ENCODE measurements at regions not wholly inside any gene's neighbourhood (a gene's known extent, or its start where the extent isn't known, plus 50 kb on each side); places are given as distances from the start of the nearest gene placed in this dataset.

DNA sequence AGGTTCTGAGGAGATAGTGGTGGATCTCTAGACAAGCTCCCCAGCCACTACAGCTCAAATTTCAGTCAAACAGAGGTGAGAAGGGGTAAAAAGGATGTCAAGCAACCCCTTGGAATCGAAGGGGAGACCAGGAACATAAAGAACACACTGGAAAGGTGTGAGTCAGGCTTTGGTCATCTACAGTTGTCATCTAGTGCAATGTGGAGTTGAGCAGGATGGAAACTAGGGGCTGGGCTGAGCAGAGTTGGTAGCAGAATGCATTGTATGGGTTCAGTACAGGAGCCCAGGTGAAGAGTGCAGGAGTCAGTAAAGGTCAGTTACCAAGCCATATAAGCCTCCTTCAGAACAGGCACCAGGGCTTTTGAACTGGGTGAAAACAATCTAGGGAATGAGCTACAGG, 52.7 kb upstream of the VAV3 start:
- Histone ChIP-seq H2AFZ (ENCODE audit: low read depth, low read length) (no peak overlapping the region), H3K4me1 (ENCODE audit: insufficient read depth, low read length) (peaks cover 21% of the 10 kb centered on the region), H3K4me2 (ENCODE audit: low read length) (peak overlapping the region; percentile 43), H3K36me3 (ENCODE audit: insufficient read depth, low read length) (no peaks in the 10 kb centered on the region), H3K27me3 (ENCODE audit: insufficient read depth, low read length) (no peaks in the 10 kb centered on the region), H3K9me3 (ENCODE audit: insufficient read depth, low read depth, low read length) (no peaks in the 10 kb centered on the region), H3K79me2 (ENCODE audit: insufficient read depth, low read length) (no peaks in the 10 kb centered on the region), H3K9ac (ENCODE audit: low read length) (no peak overlapping the region), H4K20me1 (ENCODE audit: insufficient read depth, low read length) (peaks cover 2% of the 10 kb centered on the region), H3K27ac (ENCODE audit: low read depth, low read length) (no peak overlapping the region), H3K4me3 (ENCODE audit: insufficient read depth, low read depth, low read length) (no peak overlapping the region)
- Mint-ChIP-seq H3K27ac (ENCODE audit: unreplicated experiment) (no peak overlapping the region), H3K4me1 (ENCODE audit: low read depth, unreplicated experiment) (peaks cover 25% of the 10 kb centered on the region), H3K4me3 (ENCODE audit: unreplicated experiment) (no peak overlapping the region), H3K9me3 (ENCODE audit: unreplicated experiment) (peaks cover 2% of the 10 kb centered on the region), H3K36me3 (ENCODE audit: low read depth, unreplicated experiment) (no peaks in the 10 kb centered on the region), H3K27me3 (ENCODE audit: low read depth, unreplicated experiment) (no peaks in the 10 kb centered on the region)
- no peak for TF ChIP-seq EZH2 (IDR thresholded peaks at IDR 0.05; ENCODE audit: insufficient read depth, low read length)
- TF ChIP-seq, protein P1, sequence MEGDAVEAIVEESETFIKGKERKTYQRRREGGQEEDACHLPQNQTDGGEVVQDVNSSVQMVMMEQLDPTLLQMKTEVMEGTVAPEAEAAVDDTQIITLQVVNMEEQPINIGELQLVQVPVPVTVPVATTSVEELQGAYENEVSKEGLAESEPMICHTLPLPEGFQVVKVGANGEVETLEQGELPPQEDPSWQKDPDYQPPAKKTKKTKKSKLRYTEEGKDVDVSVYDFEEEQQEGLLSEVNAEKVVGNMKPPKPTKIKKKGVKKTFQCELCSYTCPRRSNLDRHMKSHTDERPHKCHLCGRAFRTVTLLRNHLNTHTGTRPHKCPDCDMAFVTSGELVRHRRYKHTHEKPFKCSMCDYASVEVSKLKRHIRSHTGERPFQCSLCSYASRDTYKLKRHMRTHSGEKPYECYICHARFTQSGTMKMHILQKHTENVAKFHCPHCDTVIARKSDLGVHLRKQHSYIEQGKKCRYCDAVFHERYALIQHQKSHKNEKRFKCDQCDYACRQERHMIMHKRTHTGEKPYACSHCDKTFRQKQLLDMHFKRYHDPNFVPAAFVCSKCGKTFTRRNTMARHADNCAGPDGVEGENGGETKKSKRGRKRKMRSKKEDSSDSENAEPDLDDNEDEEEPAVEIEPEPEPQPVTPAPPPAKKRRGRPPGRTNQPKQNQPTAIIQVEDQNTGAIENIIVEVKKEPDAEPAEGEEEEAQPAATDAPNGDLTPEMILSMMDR (IDR thresholded peaks at IDR 0.05; ENCODE audit: insufficient read depth, low read depth, low read length), result no peak
- FAIRE-seq (no peak), DNase-seq (ENCODE audit: low read depth) (peak; percentile 26)

DNA sequence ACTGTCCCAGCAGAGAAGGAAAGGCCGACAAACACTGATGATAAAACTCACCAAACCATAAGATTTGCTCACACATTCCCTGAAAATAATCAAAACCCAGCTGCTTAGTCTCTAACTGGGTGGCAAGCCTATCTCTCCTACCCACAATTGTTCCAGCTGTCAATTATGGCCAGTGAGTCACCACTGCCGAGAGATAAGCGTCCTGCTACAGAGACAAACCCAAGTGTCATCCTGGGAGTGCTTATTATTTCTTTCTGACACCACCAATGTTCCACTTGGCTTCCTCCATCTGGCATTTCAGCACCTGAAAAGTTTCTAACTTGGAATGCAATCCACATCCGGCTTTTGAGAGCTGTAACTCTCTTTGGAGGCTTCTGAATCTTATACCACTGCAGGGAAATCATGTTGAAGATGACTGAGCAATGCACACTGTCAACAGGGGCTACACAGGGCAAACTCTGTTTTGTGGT, 51.5 kb upstream of the VAV3 start:
- DNase-seq (ENCODE audit: low read depth), result peak; percentile 97
- peak; percentile 91 for FAIRE-seq
- Histone ChIP-seq H2AFZ (ENCODE audit: low read depth, low read length) (no peak overlapping the region), H3K4me3 (ENCODE audit: insufficient read depth, low read depth, low read length) (no peak overlapping the region), H3K4me1 (ENCODE audit: insufficient read depth, low read length) (peaks cover 21% of the 10 kb centered on the region), H3K9me3 (ENCODE audit: insufficient read depth, low read depth, low read length) (no peaks in the 10 kb centered on the region), H4K20me1 (ENCODE audit: insufficient read depth, low read length) (peaks cover 2% of the 10 kb centered on the region), H3K27ac (ENCODE audit: low read depth, low read length) (no peak overlapping the region), H3K4me2 (ENCODE audit: low read length) (peak overlapping the region; percentile 63), H3K79me2 (ENCODE audit: insufficient read depth, low read length) (no peaks in the 10 kb centered on the region), H3K36me3 (ENCODE audit: insufficient read depth, low read length) (no peaks in the 10 kb centered on the region), H3K9ac (ENCODE audit: low read length) (no peak overlapping the region), H3K27me3 (ENCODE audit: insufficient read depth, low read length) (no peaks in the 10 kb centered on the region)
- Mint-ChIP-seq H3K4me3 (ENCODE audit: unreplicated experiment) (no peak overlapping the region), H3K4me1 (ENCODE audit: low read depth, unreplicated experiment) (peaks cover 27% of the 10 kb centered on the region), H3K27ac (ENCODE audit: unreplicated experiment) (peak overlapping the region; percentile 71), H3K27me3 (ENCODE audit: low read depth, unreplicated experiment) (no peaks in the 10 kb centered on the region), H3K9me3 (ENCODE audit: unreplicated experiment) (peaks cover 2% of the 10 kb centered on the region), H3K36me3 (ENCODE audit: low read depth, unreplicated experiment) (no peaks in the 10 kb centered on the region)
- TF ChIP-seq EZH2 (IDR thresholded peaks at IDR 0.05; ENCODE audit: insufficient read depth, low read length), result no peak
- TF ChIP-seq, protein P1 (IDR thresholded peaks at IDR 0.05; ENCODE audit: insufficient read depth, low read depth, low read length), result no peak

All from astrocyte (in vitro differentiated cells and primary cell).